Erythroblast (primary cell): ENCODE measurements at regions not wholly inside any gene's neighbourhood (a gene's known extent, or its start where the extent isn't known, plus 50 kb on each side); places are given as distances from the start of the nearest gene placed in this dataset.

ENCODE experiments used
- DNase-seq, 2 experiments: peaks; one replicate each; lab custom pipeline; 2025; lab: John Stamatoyannopoulos, UW
- GATA1 ChIP-seq: IDR thresholded peaks from 2 replicates; pipeline ENCODE4 v1.6.1; 2011; ENCODE audit warnings: low read depth, mild to moderate bottlenecking, control low read depth, low read length, moderate library complexity
- POLR2A ChIP-seq: IDR thresholded peaks from 2 replicates; pipeline ENCODE4 v1.6.1; 2011; ENCODE audit warnings: mild to moderate bottlenecking, low read length

DNA sequence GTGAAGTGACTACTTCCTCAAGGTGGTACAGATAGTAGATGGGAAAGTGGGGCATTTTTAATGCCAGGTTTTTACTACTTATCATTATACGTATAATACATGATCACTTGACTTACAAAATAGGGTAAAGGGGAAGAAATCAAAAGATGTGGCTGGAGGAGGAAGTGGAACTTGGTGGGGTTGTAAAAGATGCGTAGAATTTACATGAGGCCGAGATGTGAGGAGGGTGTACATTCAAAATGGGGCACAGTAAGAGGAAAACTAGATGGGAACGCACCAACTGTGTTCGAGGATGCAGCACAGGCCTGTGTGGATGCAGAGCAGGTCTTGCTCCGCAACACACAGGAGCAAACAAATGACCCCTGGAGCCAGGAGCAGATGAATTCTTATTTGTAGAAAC, 403.3 kb downstream of the TXNL1 start:
- no peak for DNase-seq
- TF ChIP-seq GATA1 (no peak), POLR2A (no peak)

- DNase-seq, result no peak
- TF ChIP-seq GATA1 (no peak), POLR2A (no peak)
Measured at GRCh38 chr18:56233595-56233994, 404.8 kb downstream of the TXNL1 start.

GRCh38 chr18:56226025-56226424, 412.4 kb downstream of the TXNL1 start:
- TF ChIP-seq GATA1, result no peak
- TF ChIP-seq POLR2A, result no peak
- no peak for DNase-seq

GRCh38 chr18:56224669-56225561, 413.5 kb downstream of the TXNL1 start:
- TF ChIP-seq GATA1 (no peak), POLR2A (no peak)
- DNase-seq, result no peak

GRCh38 chr18:56221195-56222065, 417.0 kb downstream of the TXNL1 start:
- DNase-seq, result no peak
- TF ChIP-seq GATA1 (no peak), POLR2A (no peak)

DNA sequence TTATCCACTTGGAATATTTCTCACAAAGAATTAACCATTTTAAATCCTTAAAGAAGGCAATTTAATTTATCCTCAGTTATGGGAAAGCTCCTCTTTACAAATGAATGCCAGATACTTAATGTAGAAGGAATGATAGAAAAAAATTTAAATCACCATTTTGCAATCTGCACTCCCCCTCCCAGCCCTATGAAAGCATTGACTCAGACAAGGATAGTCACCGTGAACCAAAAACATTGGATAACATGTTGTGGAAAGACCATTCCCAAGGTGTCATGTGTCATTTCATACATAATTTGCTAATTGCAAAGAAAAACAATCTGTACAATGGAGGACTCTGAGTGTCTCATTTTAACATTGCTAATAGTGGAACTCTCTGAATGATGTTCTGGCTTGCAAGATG, 421.0 kb downstream of the TXNL1 start:
- TF ChIP-seq POLR2A (no peak), GATA1 (no peak)
- DNase-seq, result no peak

DNA sequence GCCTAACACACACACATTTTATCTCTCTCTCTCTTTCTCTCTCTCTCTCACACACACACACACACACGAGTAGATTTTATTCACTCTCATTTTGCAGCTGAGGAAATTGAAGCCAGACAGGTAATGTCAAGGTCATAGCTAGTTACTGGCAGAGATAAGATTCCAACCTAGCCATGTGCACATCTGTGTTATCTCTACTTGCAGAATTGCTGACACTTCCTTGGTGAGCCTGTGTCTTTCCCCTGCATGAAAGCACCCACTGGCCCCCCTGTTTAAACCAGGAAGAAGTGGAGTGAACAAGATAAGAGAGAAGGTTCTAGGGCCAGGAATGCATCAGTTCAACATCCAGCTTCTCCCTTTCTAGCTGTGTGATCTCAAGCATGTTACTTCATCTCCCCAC, 423.7 kb downstream of the TXNL1 start:
- no peak for DNase-seq
- no peak for TF ChIP-seq POLR2A
- TF ChIP-seq GATA1, result no peak

GRCh38 chr18:56210520-56210919, 427.9 kb downstream of the TXNL1 start:
- DNase-seq, result no peak
- no peak for TF ChIP-seq GATA1
- no peak for TF ChIP-seq POLR2A

DNA sequence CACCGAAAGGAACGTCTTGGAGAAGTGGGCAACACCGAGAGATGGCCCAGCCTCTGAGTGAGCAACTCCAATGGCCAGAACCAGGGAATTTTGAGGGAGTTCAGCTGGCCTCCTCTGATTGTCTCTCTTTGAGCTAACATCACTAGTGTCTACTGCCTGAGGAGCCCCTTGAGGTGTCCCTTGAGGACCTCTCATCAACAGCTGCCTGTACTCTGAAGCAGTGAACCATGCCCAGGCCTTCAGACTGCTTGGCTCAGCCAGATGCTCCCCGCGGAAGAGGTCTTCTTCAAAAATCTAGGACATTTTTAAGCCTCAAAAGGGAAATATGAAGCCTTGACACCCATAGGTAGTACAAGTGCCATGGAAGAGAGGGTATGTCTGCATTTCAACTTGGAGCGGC, 430.4 kb downstream of the TXNL1 start:
- TF ChIP-seq POLR2A, result no peak
- no peak for TF ChIP-seq GATA1
- no peak for DNase-seq

DNA sequence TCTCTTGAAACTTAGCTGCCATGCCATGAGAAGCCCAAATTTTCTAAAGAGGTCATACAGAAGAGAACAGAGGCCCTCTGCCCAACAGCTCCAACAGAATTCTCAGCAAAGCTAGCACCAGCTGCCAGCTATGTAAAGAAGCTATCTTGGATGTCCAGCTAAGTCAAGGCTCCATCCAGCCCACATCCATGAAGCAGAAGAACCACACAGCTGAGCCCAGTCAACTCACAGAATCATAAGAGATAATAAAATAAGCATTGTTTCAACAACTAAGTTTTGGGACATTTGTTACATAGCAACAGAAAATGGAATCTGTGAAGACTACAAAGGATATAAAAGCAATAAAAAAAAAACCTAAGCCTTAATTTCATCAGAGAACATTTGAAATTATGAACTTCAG, 434.3 kb downstream of the TXNL1 start:
- TF ChIP-seq GATA1 (no peak), POLR2A (no peak)

GRCh38 chr18:56202678-56203077, 435.7 kb downstream of the TXNL1 start:
- TF ChIP-seq POLR2A (no peak), GATA1 (no peak)
- DNase-seq, result no peak

More for the DNA sequence above, 434.3 kb downstream of the TXNL1 start:
- no peak for DNase-seq

- DNase-seq, result no peak
- TF ChIP-seq POLR2A (no peak), GATA1 (no peak)
Measured at GRCh38 chr18:56200381-56200911, 437.9 kb downstream of the TXNL1 start.

- no peak for DNase-seq
- TF ChIP-seq GATA1, result no peak
- TF ChIP-seq POLR2A, result no peak
Measured at GRCh38 chr18:56199580-56200330, 438.6 kb downstream of the TXNL1 start.
